ENCODE measurements at regions not wholly inside any gene's neighbourhood (a gene's known extent, or its start where the extent isn't known, plus 50 kb on each side); places are given as distances from the start of the nearest gene placed in this dataset.
"Not testable (repeated sequence)": the region's sequence is repeated elsewhere in the genome, so short reads cannot be mapped to it uniquely, and the experiment has no call there.

GRCh38 chr9:30937106-30937505, 1447.3 kb upstream of the ACO1 start:
- ATAC-seq (no peak), DNase-seq (ENCODE audit: low read depth, low spot score) (no peak), FAIRE-seq (no peak)
- H4K20me1 ChIP-seq (ENCODE audit: control insufficient read depth, insufficient read depth), result no peaks in the 10 kb centered on the region
- in situ Hi-C loops (cut with MboI), result no loop called here
- no peaks in the 10 kb centered on the region for H3K9me3 ChIP-seq (replicated peaks; ENCODE audit: control insufficient read depth, insufficient read depth, low read length)
- H3K27me3 ChIP-seq (replicated peaks in 1 of 2; ENCODE audit: control insufficient read depth in 2 of 2, insufficient read depth in 2 of 2, low read length in 1 of 2), result no peaks in the 10 kb centered on the region
- no peak for TF ChIP-seq CUX1 (IDR thresholded peaks at IDR 0.05; ENCODE audit: insufficient replicate concordance, low read depth, low read length)
- TF ChIP-seq, protein P1, sequence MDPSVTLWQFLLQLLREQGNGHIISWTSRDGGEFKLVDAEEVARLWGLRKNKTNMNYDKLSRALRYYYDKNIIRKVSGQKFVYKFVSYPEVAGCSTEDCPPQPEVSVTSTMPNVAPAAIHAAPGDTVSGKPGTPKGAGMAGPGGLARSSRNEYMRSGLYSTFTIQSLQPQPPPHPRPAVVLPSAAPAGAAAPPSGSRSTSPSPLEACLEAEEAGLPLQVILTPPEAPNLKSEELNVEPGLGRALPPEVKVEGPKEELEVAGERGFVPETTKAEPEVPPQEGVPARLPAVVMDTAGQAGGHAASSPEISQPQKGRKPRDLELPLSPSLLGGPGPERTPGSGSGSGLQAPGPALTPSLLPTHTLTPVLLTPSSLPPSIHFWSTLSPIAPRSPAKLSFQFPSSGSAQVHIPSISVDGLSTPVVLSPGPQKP (IDR thresholded peaks at IDR 0.05; ENCODE audit: low read depth, low read length), result no peak
- no peak for TF ChIP-seq SREBF2 (IDR thresholded peaks at IDR 0.05; ENCODE audit: low read length)
- TF ChIP-seq SREBF1 (IDR thresholded peaks at IDR 0.05; ENCODE audit: low read length), result no peak
- no peak for TF ChIP-seq STAT1 (conservative IDR thresholded peaks at IDR 0.05)
- TF ChIP-seq NR2C1 (IDR thresholded peaks at IDR 0.05), result no peak
- TF ChIP-seq, protein P2, sequence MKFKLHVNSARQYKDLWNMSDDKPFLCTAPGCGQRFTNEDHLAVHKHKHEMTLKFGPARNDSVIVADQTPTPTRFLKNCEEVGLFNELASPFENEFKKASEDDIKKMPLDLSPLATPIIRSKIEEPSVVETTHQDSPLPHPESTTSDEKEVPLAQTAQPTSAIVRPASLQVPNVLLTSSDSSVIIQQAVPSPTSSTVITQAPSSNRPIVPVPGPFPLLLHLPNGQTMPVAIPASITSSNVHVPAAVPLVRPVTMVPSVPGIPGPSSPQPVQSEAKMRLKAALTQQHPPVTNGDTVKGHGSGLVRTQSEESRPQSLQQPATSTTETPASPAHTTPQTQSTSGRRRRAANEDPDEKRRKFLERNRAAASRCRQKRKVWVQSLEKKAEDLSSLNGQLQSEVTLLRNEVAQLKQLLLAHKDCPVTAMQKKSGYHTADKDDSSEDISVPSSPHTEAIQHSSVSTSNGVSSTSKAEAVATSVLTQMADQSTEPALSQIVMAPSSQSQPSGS (IDR thresholded peaks at IDR 0.05; ENCODE audit: low read length), result no peak
- TF ChIP-seq ZNF217 (IDR thresholded peaks at IDR 0.05), result no peak
- H3K4me2 ChIP-seq (ENCODE audit: control insufficient read depth, insufficient read depth), result no peak overlapping the region
- no peaks in the 10 kb centered on the region for H3K79me2 ChIP-seq (ENCODE audit: control insufficient read depth, insufficient read depth, low read length)
- intact Hi-C loops (cut with micrococcal nuclease; ENCODE audit: unreplicated experiment), result no loop called here
- SMC1A ChIA-PET (ENCODE audit: uncharacterized antibody, unreplicated experiment), result no interaction called here
- no TSS peak for BruUV-seq (replicated peaks)
- no peak overlapping the region for H3K9ac ChIP-seq (ENCODE audit: control insufficient read depth, insufficient read depth, low read length)
- no peak overlapping the region for H3K4me3 ChIP-seq
- CTCF ChIA-PET, result no interaction called here
- H3K4me1 ChIP-seq (ENCODE audit: control insufficient read depth, insufficient read depth, low read length), result no peaks in the 10 kb centered on the region
- RAD21 ChIA-PET (ENCODE audit: unreplicated experiment), result no interaction called here
- WGBS (ENCODE audit: insufficient coverage, insufficient replicate concordance, low lambda C conversion rate, missing lambda C conversion rate), result 17% methylated on average over 4 of the region's 4 CpGs
- POLR2A ChIA-PET, result no interaction called here
- H2AFZ ChIP-seq (ENCODE audit: control insufficient read depth, low read depth, low read length), result no peak overlapping the region
- no peaks in the 10 kb centered on the region for H3K36me3 ChIP-seq (ENCODE audit: control insufficient read depth in 2 of 2, insufficient read depth in 2 of 2, low read length in 1 of 2)
- H3K27ac ChIP-seq (ENCODE audit: control insufficient read depth, insufficient read depth), result no peak overlapping the region

GRCh38 chr9:30942852-30943251, 1441.6 kb upstream of the ACO1 start:
- RAD21 ChIA-PET (ENCODE audit: unreplicated experiment); H3K27ac ChIP-seq (ENCODE audit: control insufficient read depth, insufficient read depth); DNase-seq (ENCODE audit: low read depth, low spot score); SMC1A ChIA-PET (ENCODE audit: uncharacterized antibody, unreplicated experiment); H3K9me3 ChIP-seq (replicated peaks; ENCODE audit: control insufficient read depth, insufficient read depth, low read length); ATAC-seq; in situ Hi-C loops (cut with MboI); H3K9ac ChIP-seq (ENCODE audit: control insufficient read depth, insufficient read depth, low read length); POLR2A ChIA-PET; H3K79me2 ChIP-seq (ENCODE audit: control insufficient read depth, insufficient read depth, low read length); H2AFZ ChIP-seq (ENCODE audit: control insufficient read depth, low read depth, low read length); H3K27me3 ChIP-seq (replicated peaks in 1 of 2; ENCODE audit: control insufficient read depth in 2 of 2, insufficient read depth in 2 of 2, low read length in 1 of 2); H3K36me3 ChIP-seq (ENCODE audit: control insufficient read depth in 2 of 2, insufficient read depth in 2 of 2, low read length in 1 of 2); intact Hi-C loops (cut with micrococcal nuclease; ENCODE audit: unreplicated experiment); FAIRE-seq; H3K4me3 ChIP-seq; H4K20me1 ChIP-seq (ENCODE audit: control insufficient read depth, insufficient read depth); H3K4me1 ChIP-seq (ENCODE audit: control insufficient read depth, insufficient read depth, low read length); H3K4me2 ChIP-seq (ENCODE audit: control insufficient read depth, insufficient read depth); BruUV-seq (replicated peaks); CTCF ChIA-PET: not testable (repeated sequence)
- 35% methylated on average over 2 of the region's 2 CpGs for WGBS (ENCODE audit: insufficient coverage, insufficient replicate concordance, low lambda C conversion rate, missing lambda C conversion rate)
